Islet precursor cell (in vitro differentiated cells): ENCODE measurements at regions not wholly inside any gene's neighbourhood (a gene's known extent, or its start where the extent isn't known, plus 50 kb on each side); places are given as distances from the start of the nearest gene placed in this dataset.
A peak's percentile ranks its signal among the peaks of the same experiment; 100 is the strongest.

Source experiments
- DNase-seq: peaks from one replicate; pipeline ENCODE4 v3.0.0-alpha.2; 2018

DNA sequence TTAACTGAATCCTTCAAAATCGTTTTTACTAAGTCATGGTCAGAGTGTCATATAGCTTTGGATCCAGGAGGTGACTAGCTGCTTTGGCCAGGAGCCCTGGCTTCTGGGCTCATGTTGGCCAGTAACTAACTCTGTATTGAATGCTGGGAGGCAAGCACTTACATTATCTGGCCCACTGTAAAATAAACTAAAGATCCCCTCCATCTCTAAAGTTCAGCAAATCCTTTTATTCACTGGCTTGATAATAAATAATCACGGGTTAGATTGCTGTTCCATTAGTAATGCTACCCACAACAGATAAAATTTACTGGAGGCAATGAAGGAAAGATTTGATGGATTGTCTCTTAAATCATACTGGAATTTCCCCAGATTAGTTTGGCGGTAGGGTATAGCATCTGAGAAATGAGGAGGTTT lies 382.2 kb upstream of the TLE4 start:
- DNase-seq, result no peak

DNA sequence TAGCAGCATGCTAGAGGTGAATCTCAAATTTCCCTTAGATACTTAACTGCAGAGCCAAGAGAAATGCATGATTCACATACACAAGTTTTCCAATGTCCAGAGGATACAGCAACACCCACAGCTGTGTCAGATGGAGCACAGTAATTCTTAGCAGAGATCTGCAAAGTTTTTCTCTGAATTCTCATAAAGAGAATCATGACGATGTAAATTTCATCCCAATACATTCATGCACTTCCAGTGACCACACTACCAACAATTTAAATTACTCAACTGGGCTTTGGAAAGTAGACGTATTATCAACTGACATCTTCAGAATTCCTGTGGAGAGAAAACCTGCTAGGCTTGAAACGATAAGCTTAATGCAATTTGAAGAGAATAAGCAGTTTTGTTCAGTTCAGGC lies 378.8 kb upstream of the TLE4 start:
- no peak for DNase-seq

DNA sequence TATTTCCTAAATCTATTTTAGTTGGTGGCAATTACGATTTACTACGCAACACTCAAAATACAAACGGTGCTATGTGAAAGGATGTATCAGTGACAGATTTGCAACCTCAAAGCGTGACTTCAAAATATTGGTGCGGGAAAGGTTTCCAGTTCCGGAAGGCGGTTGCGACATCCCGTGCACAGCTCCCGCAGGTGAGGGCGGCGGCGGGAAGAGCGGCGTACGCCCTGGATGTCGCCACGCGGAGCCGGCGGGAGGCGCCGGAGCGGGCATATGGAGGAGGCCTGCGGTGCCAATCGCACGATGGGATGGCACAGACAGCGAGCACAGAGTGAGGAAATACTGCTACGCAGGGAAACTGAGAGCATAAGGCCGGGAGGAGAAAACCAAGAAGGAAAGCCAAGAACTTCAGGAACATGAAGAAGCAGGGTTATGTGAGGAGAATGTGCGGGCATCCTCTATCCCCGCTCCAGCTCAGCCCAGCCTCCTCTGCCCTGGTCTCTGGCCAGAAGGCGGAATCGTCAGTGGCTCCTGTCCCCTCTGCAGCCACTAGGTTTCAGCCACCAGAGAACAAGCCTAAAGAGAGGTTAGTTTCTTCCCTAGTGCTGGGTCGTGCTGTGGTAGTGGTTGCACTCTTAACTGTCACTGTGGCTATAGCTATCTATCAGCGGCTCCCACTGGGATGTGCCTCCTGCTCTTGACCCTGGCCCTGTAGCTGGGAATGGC lies 378.1 kb upstream of the TLE4 start:
- no peak for DNase-seq

DNA sequence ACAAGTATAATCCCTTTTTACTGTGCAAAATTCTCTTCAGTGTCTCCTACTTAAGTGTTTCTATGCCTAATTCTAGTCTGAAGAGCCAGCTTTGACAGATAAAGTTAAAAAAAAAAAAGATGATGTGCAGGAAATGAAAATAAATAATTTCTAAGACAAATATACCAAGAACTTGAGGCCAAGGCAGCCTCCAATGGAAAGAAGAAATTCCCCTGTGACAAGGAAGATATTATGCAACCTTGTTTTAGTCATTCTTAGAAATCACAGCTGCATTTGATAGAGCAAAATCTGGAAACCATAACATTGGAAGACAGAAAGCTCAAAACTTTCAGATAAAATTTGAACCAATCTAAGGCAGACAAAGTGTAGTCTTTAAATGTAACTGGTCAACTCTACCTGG lies 375.9 kb upstream of the TLE4 start:
- DNase-seq, result no peak

DNA sequence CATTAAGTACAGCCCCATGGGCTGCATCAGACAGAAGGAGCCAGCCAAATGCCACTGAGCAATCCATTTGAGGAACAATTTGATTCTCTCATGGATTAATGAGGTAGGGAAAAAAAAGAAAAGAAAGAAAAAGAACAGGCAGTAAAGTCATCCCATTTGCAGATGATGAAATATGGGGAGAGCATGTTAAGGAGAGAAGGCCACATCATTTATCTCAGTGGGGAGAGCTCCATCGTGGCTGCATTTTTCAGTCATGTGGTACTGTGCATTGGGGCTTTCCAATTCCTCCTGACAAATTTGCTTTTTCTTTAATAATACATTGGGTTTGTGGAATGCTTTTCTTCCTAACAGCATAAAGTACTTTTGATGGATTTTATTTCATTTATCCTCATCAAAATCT lies 375.2 kb upstream of the TLE4 start:
- DNase-seq, result no peak

DNA sequence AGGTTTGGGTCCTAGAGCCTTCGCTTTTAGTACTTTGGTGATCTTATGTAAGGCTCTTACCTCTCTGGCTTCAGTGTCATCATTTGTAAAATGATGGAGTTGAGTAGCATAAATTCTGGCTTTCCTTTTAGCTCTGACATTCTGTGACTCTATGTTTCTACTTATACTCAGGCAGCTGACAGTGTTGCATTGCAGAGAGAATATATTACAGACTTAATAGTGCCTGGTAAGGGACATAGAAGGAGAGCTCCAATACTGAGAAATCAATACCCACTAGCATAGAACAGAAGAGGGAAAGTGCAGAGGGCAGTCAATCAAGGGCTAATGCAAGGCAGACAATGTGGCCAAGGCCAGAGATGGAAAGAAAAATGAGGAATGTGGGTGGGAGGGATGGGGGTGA lies 371.4 kb upstream of the TLE4 start:
- DNase-seq, result no peak

DNA sequence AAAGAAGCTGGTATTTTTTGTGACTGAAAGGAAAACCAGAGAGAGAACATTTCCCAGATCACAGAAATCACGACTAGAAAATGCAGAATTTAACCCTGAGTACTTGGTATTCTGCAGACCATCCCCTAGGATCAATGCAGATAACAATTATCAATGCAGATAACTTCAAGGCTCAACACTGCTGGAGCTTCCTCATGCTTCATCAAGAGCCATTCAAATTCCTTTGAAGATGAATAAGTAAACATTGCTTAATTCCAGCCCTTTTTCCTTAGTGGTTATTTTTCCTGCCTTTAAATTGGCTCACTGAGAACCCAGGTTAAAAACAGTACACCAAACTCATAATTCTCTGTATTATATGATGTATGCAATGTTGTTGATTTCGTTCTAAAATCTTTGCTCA lies 370.1 kb upstream of the TLE4 start:
- no peak for DNase-seq

DNA sequence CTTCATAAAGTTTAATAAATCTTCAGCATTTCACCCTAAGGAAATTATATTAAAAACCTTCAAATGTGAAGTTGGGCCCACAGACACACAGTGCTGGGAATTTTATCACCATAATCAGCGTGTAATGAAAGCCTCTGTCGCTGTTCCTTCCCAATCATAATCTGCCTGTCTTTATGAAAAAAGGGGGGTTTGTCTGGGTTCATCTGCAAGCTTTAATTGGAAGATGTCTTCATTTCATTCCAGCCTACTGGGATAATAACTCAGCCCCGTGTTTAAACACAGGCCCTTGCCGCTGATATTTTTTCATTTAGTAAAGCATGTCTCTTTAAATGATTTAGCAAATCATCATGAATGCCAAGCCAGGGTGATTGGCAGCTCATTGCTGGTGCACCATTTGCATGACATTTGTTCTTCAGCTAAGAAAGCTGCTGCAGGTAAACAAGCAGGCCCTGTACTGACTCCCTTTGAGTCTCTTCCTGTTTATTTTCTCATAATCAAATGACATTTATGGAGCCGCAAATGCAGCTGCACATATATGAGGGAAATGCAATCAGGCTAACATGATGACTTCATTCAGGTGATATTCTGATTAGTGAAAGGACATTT lies 362.9 kb upstream of the TLE4 start:
- no peak for DNase-seq

DNA sequence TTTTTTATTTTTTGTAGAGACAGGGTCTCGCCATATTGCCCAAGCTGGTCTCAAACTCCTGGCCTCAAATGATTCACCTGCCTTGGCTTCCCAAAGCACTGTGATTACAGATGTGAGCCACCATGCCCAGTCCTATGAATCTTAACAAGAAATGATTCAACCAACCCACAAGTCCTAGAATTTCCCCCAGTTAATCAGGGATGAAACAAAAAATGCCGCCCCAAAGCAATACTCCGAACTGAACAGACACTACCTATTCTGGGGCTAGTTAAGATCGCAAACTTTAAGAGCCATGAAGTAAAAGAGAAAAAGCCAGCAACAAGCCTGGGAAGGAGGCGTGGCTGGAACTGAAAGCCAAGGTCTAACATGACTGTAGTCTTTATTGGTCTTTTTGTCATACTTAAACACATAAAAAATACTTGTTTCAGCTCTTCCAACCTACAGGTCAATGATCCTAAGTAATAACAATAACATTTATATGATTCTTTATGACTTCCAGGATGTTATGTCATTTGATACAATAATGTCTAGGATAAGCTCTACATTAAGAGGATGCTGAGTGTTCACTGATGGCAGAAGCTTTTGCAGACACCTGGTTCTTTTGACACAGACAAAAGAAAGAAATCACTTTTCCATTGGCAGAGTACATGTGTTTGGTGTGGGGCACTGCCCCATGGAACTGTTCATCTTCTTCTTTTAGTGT lies 361.1 kb upstream of the TLE4 start:
- no peak for DNase-seq

DNA sequence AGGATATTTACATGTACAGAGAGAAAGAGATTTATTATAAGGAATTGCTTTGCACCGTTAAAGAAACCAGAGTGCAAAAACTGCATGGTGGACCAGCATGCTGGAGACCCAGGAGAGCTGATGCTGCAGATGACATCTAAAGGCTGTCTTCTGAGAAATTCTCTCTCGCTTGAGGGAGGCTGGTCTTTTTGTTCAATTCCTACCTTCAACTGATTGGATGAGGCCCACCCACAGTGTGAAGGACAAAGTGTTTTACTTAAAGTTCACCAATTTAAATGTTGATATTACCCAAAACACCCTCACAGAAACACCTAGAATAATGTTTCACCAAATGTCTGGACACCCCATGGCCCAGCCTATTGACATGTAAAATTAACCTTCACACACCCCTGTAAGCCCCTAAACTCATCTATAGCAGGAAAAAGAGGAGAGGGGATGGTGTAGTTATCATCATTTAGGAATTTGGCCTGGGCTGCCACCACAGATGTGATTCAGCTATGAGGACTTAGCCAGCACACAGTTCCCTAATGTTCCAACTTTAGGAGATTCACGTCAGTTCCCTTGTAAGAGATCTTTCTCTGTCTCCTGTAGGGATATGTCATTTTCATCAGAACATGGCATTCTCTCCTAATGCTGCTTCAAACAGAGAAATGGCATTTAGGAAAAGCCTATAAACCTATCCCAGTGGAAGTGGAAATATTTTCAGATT lies 358.2 kb upstream of the TLE4 start:
- no peak for DNase-seq

DNA sequence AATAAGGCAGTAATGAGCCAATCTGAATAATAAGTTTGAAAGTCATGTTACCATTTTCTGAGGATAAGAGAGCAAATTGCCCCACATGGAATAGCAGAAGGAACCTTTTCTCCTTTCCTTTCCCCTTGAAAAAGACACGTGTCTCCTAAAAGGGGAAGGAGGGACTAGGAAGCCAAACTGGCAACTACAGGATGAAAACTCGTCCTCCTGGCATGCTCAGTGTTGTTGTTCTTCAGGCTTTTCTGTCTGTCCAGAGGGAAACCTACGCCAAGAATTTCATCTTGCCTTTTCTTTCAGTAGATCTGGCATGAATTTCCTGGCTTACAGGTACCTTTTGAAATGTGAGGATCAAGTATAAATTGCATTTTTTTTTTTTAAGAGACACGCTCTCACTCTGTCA lies 355.9 kb upstream of the TLE4 start:
- DNase-seq, result no peak

DNA sequence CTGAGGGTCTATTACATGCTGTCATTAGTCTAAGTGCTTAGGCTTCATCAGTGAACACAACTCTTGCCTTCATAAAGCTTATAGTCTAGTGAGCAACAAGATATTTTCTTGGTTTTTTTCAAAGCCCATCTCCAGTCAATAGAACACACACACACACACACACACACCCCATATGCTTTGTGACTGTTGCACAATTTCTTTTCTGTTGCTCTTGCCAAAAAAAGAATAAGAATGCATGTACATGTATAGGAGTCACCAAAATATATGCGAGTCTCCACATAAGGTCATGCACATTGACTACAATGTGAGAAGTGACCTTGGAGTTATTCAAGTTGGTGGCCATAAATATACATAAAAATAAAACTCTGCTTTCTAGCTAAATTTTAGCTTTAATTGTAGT lies 351.5 kb upstream of the TLE4 start:
- no peak for DNase-seq

DNA sequence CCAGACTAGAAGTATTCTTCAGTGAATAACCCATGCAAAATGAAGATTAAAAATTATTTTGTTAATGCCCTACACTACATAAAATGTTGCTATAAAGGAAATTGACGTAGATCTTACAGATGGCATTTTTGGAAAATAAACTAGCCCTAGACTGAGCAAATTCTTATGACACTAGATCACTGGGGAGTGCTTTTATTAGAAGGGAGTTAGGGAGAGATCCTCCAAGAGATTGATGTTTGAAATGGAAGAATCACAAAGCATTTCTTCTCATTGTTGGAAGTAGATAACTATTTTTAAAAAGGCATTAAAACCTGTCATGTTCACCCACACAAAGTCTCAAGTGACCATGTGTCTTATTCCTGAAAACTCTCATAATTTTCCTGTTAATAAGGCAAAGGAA lies 351.1 kb upstream of the TLE4 start:
- DNase-seq, result no peak

DNA sequence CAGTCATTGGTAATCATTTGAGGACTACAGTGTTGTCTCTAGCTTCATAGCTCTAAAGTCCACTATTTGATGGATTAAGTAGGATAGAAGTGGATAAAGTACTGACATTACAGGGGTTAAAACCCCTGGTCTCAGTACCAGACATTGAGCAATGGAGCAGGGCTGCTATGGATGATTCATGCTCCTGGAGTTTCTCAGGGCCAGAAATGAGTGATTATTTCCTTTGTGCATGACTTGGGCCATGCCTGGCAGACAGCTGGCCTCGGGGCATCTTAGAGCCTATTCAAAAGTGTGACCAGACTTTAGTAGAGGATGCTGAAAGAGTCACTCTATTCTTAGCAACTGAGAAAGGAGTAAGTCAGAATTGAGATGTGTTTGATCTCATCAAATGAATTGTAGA lies 350.7 kb upstream of the TLE4 start:
- DNase-seq, result peak; percentile 91

DNA sequence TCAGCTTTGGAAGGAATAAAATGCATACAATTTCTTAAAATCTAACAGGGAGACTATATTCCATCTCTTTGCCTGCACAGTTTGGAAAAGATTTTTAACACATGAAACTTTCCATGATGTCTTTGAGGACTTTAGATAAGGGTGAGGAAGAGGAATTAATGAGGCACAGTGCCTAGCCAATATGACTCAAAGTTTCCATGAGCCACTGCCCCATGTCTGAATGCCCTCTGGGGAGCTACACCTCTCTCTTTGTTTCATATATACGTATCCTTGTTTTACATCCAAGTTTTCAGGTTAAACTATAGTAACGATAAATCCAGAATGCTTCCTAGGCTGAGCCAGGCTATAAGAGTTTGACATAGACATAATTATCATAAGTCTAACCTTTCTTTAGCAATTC lies 349.3 kb upstream of the TLE4 start:
- DNase-seq, result no peak

DNA sequence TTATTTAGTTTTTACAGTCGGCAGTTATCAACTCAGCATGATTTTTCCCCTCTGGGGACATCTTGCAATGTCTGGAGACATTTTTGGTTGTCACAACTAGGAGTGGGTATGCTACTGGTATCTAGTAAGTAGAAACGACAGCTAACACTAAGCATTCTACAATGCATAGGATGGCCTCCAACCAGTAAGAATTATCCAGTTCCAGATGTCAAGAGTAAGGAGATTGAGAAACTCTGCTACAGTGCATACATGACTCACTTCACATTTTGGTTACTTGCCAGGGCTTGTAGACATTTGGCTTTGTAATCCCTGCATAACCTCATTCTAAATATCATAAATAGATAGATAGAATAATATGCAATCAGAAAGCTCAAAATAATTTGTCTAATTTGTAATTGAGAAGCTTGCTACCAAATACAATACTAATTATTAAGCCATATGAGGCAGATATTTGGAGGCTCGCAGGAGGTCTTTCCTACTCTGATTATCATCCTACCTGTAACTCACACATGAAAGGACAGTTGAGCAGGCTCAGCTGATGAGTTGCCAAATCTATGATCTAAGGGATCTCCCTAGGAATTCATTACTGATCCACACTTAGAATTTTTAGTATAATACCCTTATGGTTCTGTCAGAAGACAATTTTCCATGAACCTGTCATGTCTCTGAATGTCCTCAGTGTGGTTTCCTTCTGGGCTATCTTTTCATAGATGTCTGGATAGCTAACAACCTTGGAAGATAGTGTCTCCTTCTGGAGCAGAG lies 346.9 kb upstream of the TLE4 start:
- DNase-seq, result no peak

DNA sequence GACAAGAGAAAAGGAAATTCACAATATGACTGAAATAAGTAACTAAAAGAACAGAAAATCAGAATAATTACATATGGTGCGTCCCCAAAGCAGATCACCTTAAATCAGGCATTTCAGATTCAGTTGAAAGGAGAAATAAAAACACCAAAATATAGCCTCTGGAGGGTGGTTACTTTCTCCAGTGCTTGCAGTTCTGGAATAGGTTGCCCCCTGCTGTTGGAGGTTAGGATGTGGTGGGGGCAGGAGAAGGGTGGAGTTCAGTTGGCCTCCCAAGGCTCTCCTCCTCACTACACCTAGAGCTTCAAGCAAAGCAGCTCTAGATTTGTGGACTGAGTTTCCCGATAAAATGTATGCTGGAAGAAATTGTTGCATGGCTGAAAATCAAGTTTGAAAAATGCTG lies 338.2 kb upstream of the TLE4 start:
- DNase-seq, result peak; percentile 71

DNA sequence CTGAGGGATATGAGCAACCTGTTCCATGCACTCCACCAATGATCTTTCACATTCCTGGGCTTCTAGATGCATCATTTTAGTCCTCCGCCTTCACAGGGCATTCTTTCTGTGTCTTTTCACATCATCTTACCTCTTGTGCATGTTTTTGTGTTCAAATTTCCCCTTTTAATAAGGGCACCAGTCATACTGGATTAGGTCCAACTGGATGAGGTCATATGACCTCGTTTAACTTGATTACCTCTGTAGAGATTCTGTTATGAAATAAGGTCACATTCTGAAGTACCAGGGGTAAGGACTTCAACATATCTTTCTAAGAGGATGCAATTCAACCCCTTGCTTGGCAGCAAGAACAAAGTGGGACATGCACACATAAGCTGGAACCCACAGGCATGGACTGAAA lies 335.3 kb upstream of the TLE4 start:
- no peak for DNase-seq

DNA sequence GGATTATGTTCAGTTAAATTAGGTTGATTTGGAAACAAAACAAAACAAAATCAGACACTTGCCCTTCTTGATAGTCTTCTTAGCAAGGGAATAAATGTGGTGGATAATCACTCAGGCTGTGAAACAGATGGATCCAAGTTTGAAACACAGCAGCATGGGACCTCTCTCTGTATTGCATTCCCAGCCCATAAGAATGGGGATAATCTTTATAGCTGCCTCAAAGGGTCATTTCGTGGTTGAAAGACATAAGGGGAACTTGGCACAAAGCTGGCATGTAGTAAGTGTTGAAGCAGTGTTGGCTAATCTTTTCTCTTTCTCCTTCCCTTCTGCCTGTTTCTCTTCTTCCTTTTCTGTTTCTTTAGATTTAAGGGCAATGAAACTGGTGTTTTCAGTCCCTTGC lies 333.9 kb upstream of the TLE4 start:
- DNase-seq, result no peak

DNA sequence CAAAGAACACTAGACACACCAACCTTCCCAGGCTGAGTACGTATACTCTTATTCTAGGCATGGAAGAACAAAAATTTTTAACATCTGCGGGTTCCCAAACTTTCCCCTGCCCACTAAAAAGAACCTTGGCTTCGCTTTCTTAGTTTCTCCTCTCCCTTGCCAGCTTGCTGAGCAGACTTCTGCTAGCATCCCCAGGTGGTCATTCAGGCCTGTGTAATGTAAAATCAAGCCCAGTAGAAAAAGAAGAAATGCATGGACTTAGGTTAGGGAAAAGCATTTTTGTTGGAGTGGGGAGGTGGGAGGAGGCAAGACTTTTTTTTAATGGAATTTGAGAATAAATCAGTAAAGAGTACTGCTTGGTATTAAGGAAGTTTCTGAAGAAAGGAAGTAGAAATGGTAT lies 331.0 kb upstream of the TLE4 start:
- no peak for DNase-seq

DNA sequence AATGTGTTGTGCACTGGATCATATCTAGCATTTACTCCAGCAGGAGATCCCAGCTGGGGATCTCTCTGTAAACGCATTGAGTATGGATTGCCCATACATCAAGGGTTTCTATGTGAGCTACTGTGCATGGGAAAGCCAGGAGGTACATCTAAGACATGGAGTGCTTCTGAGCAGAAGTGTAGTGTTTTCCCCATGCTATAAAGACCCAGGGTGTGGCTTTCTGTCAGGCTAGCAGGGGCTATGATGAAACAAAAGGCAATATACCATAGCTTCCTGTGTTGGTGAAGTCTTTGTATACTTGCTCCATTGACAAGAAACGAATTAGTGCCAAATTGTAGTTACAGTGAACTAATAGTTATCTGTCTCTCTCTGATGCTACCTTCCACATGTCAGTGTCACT lies 329.3 kb upstream of the TLE4 start:
- no peak for DNase-seq

DNA sequence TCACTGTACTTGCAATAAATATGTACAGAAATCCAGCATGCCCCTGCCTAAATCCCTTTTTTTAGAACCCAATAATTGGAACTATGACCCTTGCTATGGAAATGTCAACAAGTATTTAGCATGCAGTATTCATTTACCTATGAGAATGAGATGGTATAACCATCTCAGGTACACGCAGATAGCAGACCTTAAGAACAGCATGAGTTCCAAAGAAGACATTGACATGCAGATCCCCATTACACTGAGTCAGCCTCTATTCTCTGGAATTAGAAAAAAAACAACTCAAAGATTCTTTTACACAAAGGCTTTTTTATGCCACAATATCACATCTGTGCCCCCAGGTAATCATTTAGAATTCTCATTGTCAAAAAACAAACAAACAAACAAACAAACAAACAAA lies 325.6 kb upstream of the TLE4 start:
- no peak for DNase-seq

DNA sequence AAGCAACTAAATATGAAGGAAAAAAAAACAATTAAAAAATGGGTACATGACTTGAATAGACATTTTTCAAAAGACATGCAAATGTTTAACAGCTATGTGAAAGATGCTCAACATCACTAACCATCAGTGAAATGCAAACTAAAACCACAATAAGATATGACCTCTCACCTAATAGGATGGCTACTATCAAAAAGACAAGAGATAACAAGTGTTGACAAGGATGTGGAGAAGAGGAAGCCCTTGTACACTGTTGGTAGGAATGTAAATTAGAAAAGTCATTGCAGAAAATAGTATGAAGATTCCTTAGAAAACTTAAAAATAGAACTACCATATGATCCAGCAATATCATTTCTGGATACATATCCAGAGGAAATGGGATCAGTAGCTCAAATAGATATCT lies 324.7 kb upstream of the TLE4 start:
- no peak for DNase-seq
